Keratinocyte (primary cell): ENCODE measurements at regions not wholly inside any gene's neighbourhood (a gene's known extent, or its start where the extent isn't known, plus 50 kb on each side); places are given as distances from the start of the nearest gene placed in this dataset.

Experiments used
- DNase-seq: peaks from one replicate; pipeline ENCODE4 v3.0.0-alpha.2; 2011; ENCODE audit warnings: low read depth, missing footprints, low spot score
- FAIRE-seq: peaks from 2 replicates; lab custom pipeline; 2011; peaks lifted over from hg19 to GRCh38; lab: Jason Lieb, UNC
- H2AFZ ChIP-seq: 2 replicates; pipeline ENCODE4 v1.6.0; 2012; ENCODE audit warnings: low read length, control low read depth, inconsistent platforms; ENCODE audit not compliant: control insufficient read depth
- H3K27ac ChIP-seq: 2 replicates; pipeline ENCODE4 v1.5.1; 2011; ENCODE audit warnings: low read length; ENCODE audit not compliant: control insufficient read depth, insufficient read depth
- H3K27me3 ChIP-seq: 3 replicates; pipeline ENCODE4 v1.6.0; 2011; ENCODE audit warnings: low read length; ENCODE audit not compliant: control insufficient read depth, insufficient read depth; ENCODE audit errors: extremely low read depth
- H3K36me3 ChIP-seq, 2 experiments: 2 replicates in 1 of 2; 3 replicates in 1 of 2; pipeline ENCODE4 v1.5.1; 2011; ENCODE audit warnings: low read length in 2 of 2, mild to moderate bottlenecking in 1 of 2; ENCODE audit not compliant: control insufficient read depth in 2 of 2, insufficient read depth in 2 of 2; ENCODE audit errors: extremely low read depth in 1 of 2
- H3K4me1 ChIP-seq: 3 replicates; pipeline ENCODE4 v1.5.1; 2011; ENCODE audit warnings: low read length; ENCODE audit not compliant: control insufficient read depth, insufficient read depth; ENCODE audit errors: extremely low read depth
- H3K4me2 ChIP-seq: 3 replicates; pipeline ENCODE4 v1.6.0; 2011; ENCODE audit warnings: low read depth, low read length; ENCODE audit not compliant: control insufficient read depth, insufficient read depth; ENCODE audit errors: extremely low read depth
- H3K4me3 ChIP-seq, 3 experiments: fragments of 200-600 bp in 1 of 3; sonication (generic) in 1 of 3; 2 replicates in 2 of 3; 3 replicates in 1 of 3; pipeline ENCODE4 v1.5.1; 2011 to 2016; ENCODE audit warnings: low read length in 3 of 3, mild to moderate bottlenecking in 3 of 3, control low read depth in 2 of 3, inconsistent platforms in 1 of 3, low read depth in 1 of 3, mixed read lengths in 1 of 3, mixed run types in 1 of 3, moderate library complexity in 1 of 3; ENCODE audit not compliant: control insufficient read depth in 2 of 3, insufficient read depth in 2 of 3; ENCODE audit errors: extremely low read depth in 1 of 3
- H3K79me2 ChIP-seq: 2 replicates; pipeline ENCODE4 v1.6.0; 2012; ENCODE audit warnings: low read length; ENCODE audit not compliant: control insufficient read depth, insufficient read depth
- H3K9ac ChIP-seq: 3 replicates; pipeline ENCODE4 v1.6.0; 2011; ENCODE audit warnings: low read length; ENCODE audit not compliant: control insufficient read depth, insufficient read depth; ENCODE audit errors: extremely low read depth
- H3K9me1 ChIP-seq: 3 replicates; pipeline ENCODE4 v1.6.0; 2011; ENCODE audit warnings: low read length; ENCODE audit not compliant: control insufficient read depth, insufficient read depth; ENCODE audit errors: extremely low read depth
- H3K9me3 ChIP-seq: 2 replicates; pipeline ENCODE4 v1.5.1; 2012; ENCODE audit warnings: low read depth, low read length; ENCODE audit not compliant: control insufficient read depth
- H4K20me1 ChIP-seq: 3 replicates; pipeline ENCODE4 v1.6.0; 2011; ENCODE audit warnings: low read length; ENCODE audit not compliant: control insufficient read depth, insufficient read depth; ENCODE audit errors: extremely low read depth
- CTCF ChIP-seq, 3 experiments: IDR thresholded peaks in 1 of 3; conservative IDR thresholded peaks in 1 of 3; optimal IDR thresholded peaks in 1 of 3; 2 replicates in 2 of 3; 3 replicates in 1 of 3; pipeline versions ENCODE3 to v1.5.1; 2011; ENCODE audit warnings: low read length in 3 of 3, mild to moderate bottlenecking in 3 of 3, moderate library complexity in 2 of 3, control low read depth in 1 of 3, inconsistent platforms in 1 of 3; ENCODE audit not compliant: insufficient read depth in 2 of 3; ENCODE audit errors: extremely low read depth in 1 of 3
- EZH2 ChIP-seq: IDR thresholded peaks from one replicate; pipeline ENCODE4 v1.6.1; 2012; ENCODE audit warnings: inconsistent platforms, mild to moderate bottlenecking, low read length, moderate library complexity
- dilution Hi-C: fragments of 300-500 bp; cut with MboI; formaldehyde crosslinking; loops from one replicate; pipeline ENCODE4 v1.7.0; 2020; ENCODE audit warnings: low sequenced_read_pairs; ENCODE audit not compliant: extremely low pct_ligation_motif_present

- H3K36me3 ChIP-seq, result no peaks in the 10 kb centered on the region
- no peaks in the 10 kb centered on the region for H3K4me1 ChIP-seq
- H3K27ac ChIP-seq, result no peak overlapping the region
- no peak overlapping the region for H3K4me3 ChIP-seq
- H3K27me3 ChIP-seq, result no peaks in the 10 kb centered on the region
- no peaks in the 10 kb centered on the region for H3K9me3 ChIP-seq
- FAIRE-seq (no peak), DNase-seq (no peak)
- dilution Hi-C loops, result no loop called here
- no peaks in the 10 kb centered on the region for H4K20me1 ChIP-seq
- TF ChIP-seq CTCF (optimal IDR thresholded peaks at IDR 0.05 in 1 of 3, IDR thresholded peaks at IDR 0.05 in 1 of 3, conservative IDR thresholded peaks at IDR 0.05 in 1 of 3; ENCODE audit: extremely low read depth in 1 of 3, insufficient read depth in 2 of 3, low read length in 3 of 3) (no peak), EZH2 (no peak)
- no peak overlapping the region for H3K4me2 ChIP-seq
- no peaks in the 10 kb centered on the region for H3K79me2 ChIP-seq
- H3K9ac ChIP-seq, result no peak overlapping the region
- H2AFZ ChIP-seq, result no peak overlapping the region
- H3K9me1 ChIP-seq, result no peaks in the 10 kb centered on the region
Measured at GRCh38 chr13:50634339-50634738, 209.2 kb downstream of the DLEU7 start.

- Histone ChIP-seq H3K4me3 (no peak overlapping the region), H3K9me3 (no peaks in the 10 kb centered on the region), H3K79me2 (no peaks in the 10 kb centered on the region), H3K27me3 (no peaks in the 10 kb centered on the region), H3K9me1 (no peaks in the 10 kb centered on the region), H2AFZ (no peak overlapping the region), H3K4me1 (no peaks in the 10 kb centered on the region), H3K9ac (no peak overlapping the region), H3K27ac (no peak overlapping the region), H4K20me1 (no peaks in the 10 kb centered on the region), H3K36me3 (no peaks in the 10 kb centered on the region), H3K4me2 (no peak overlapping the region)
- DNase-seq, result no peak
- TF ChIP-seq EZH2 (no peak), CTCF (optimal IDR thresholded peaks at IDR 0.05 in 1 of 3, IDR thresholded peaks at IDR 0.05 in 1 of 3, conservative IDR thresholded peaks at IDR 0.05 in 1 of 3; ENCODE audit: extremely low read depth in 1 of 3, insufficient read depth in 2 of 3, low read length in 3 of 3) (no peak)
- FAIRE-seq, result no peak
- dilution Hi-C loops, result no loop called here
Measured at GRCh38 chr13:50635504-50635903, 208.0 kb downstream of the DLEU7 start.
